ENCODE measurements at regions not wholly inside any gene's neighbourhood (a gene's known extent, or its start where the extent isn't known, plus 50 kb on each side); places are given as distances from the start of the nearest gene placed in this dataset.

- intact Hi-C loops (cut with DNase I), result no loop called here
Measured at GRCh38 chr5:56580864-56581263, 234.5 kb upstream of the MAP3K1 start.

GRCh38 chr5:56575821-56576220, 239.5 kb upstream of the MAP3K1 start:
- Histone ChIP-seq H3K27ac (no peak overlapping the region), H3K9me3 (no peaks in the 10 kb centered on the region), H3K4me3 (no peak overlapping the region), H3K4me1 (no peaks in the 10 kb centered on the region), H3K27me3 (no peaks in the 10 kb centered on the region), H3K36me3 (no peaks in the 10 kb centered on the region)
- DNase-seq, result no peak
- intact Hi-C loops (cut with DNase I), result no loop called here
- TF ChIP-seq, protein P1, sequence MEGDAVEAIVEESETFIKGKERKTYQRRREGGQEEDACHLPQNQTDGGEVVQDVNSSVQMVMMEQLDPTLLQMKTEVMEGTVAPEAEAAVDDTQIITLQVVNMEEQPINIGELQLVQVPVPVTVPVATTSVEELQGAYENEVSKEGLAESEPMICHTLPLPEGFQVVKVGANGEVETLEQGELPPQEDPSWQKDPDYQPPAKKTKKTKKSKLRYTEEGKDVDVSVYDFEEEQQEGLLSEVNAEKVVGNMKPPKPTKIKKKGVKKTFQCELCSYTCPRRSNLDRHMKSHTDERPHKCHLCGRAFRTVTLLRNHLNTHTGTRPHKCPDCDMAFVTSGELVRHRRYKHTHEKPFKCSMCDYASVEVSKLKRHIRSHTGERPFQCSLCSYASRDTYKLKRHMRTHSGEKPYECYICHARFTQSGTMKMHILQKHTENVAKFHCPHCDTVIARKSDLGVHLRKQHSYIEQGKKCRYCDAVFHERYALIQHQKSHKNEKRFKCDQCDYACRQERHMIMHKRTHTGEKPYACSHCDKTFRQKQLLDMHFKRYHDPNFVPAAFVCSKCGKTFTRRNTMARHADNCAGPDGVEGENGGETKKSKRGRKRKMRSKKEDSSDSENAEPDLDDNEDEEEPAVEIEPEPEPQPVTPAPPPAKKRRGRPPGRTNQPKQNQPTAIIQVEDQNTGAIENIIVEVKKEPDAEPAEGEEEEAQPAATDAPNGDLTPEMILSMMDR (IDR thresholded peaks at IDR 0.05), result no peak
- no peak for ATAC-seq

More at GRCh38 chr5:56580864-56581263, 234.5 kb upstream of the MAP3K1 start:
- DNase-seq (no peak), ATAC-seq (no peak)
- TF ChIP-seq, protein P1 (IDR thresholded peaks at IDR 0.05), result no peak
- no peak overlapping the region for H3K27ac ChIP-seq
- H3K27me3 ChIP-seq, result no peaks in the 10 kb centered on the region
- no peak overlapping the region for H3K4me3 ChIP-seq
- H3K9me3 ChIP-seq, result peaks cover 6% of the 10 kb centered on the region
- no peaks in the 10 kb centered on the region for H3K36me3 ChIP-seq
- H3K4me1 ChIP-seq, result peaks cover 6% of the 10 kb centered on the region

- Histone ChIP-seq H3K9me3 (no peaks in the 10 kb centered on the region), H3K27me3 (no peaks in the 10 kb centered on the region), H3K36me3 (no peaks in the 10 kb centered on the region), H3K4me1 (peaks cover under 1% of the 10 kb centered on the region), H3K27ac (no peak overlapping the region), H3K4me3 (no peak overlapping the region)
- TF ChIP-seq, protein P1 (IDR thresholded peaks at IDR 0.05), result no peak
- ATAC-seq (no peak), DNase-seq (no peak)
- intact Hi-C loops (cut with DNase I), result no loop called here
Measured at GRCh38 chr5:56574778-56575177, 240.6 kb upstream of the MAP3K1 start.

GRCh38 chr5:56569566-56569965, 245.8 kb upstream of the MAP3K1 start:
- TF ChIP-seq, protein P1 (IDR thresholded peaks at IDR 0.05), result no peak
- no peak for ATAC-seq

GRCh38 chr5:56569076-56569475, 246.3 kb upstream of the MAP3K1 start:
- no peak for ATAC-seq
- Histone ChIP-seq H3K36me3 (no peaks in the 10 kb centered on the region), H3K27me3 (no peaks in the 10 kb centered on the region), H3K4me1 (peaks cover 15% of the 10 kb centered on the region), H3K9me3 (no peaks in the 10 kb centered on the region), H3K27ac (no peak overlapping the region), H3K4me3 (no peak overlapping the region)
- DNase-seq, result no peak
- TF ChIP-seq, protein P1 (IDR thresholded peaks at IDR 0.05), result no peak
- intact Hi-C loops (cut with DNase I), result no loop called here

More at GRCh38 chr5:56569566-56569965, 245.8 kb upstream of the MAP3K1 start:
- intact Hi-C loops (cut with DNase I), result no loop called here
- Histone ChIP-seq H3K4me3 (no peak overlapping the region), H3K27ac (no peak overlapping the region), H3K27me3 (no peaks in the 10 kb centered on the region), H3K36me3 (no peaks in the 10 kb centered on the region), H3K4me1 (peaks cover 15% of the 10 kb centered on the region), H3K9me3 (no peaks in the 10 kb centered on the region)
- no peak for DNase-seq

DNA sequence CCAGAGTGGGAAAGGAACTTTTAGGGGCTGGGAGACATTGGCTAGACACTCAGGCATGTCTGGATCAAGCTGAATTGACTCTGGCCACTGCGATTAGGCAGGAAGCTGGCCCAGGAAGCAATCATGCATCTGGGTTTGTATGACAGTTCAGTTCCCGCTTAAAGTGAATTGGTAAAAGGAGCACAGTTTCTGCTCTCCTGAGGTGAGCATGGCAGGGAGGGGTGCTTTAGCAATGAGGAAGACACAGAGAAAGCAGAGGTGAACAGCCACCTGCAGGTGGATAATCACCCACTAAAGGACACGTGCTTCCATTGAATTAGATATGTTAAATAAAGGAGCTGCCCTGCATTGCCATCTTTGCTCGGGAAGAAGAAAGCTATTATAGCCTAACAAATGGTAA, 248.1 kb upstream of the MAP3K1 start:
- Histone ChIP-seq H3K27me3 (no peaks in the 10 kb centered on the region), H3K27ac (no peak overlapping the region), H3K36me3 (no peaks in the 10 kb centered on the region), H3K9me3 (no peaks in the 10 kb centered on the region), H3K4me3 (no peak overlapping the region), H3K4me1 (peaks cover 15% of the 10 kb centered on the region)
- intact Hi-C loops (cut with DNase I), result no loop called here
- TF ChIP-seq, protein P1 (IDR thresholded peaks at IDR 0.05), result no peak
- no peak for ATAC-seq
- no peak for DNase-seq

All from upper lobe of right lung (tissue), 1 donor.